GM23248 (cell line): ENCODE measurements at regions not wholly inside any gene's neighbourhood (a gene's known extent, or its start where the extent isn't known, plus 50 kb on each side); places are given as distances from the start of the nearest gene placed in this dataset.

Experiments used
- EZH2 ChIP-seq: fragments of 200-600 bp; sonication (generic); IDR thresholded peaks from 2 replicates; pipeline ENCODE4 v1.6.1; 2018; ENCODE audit warnings: antibody characterized with exemption, mild to moderate bottlenecking; ENCODE audit not compliant: insufficient read depth, poor library complexity, severe bottlenecking
- EZH2phosphoT487 ChIP-seq: fragments of 200-600 bp; sonication (generic); IDR thresholded peaks from 2 replicates; pipeline ENCODE4 v1.6.1; 2018; ENCODE audit warnings: antibody characterized with exemption, moderate library complexity, mild to moderate bottlenecking, low read depth; ENCODE audit not compliant: insufficient read depth

- TF ChIP-seq EZH2 (no peak), EZH2phosphoT487 (no peak)
These were observed 143.3 kb downstream of the USP31 start for GRCh38 chr16:23005951-23006350.
